Prostate gland (tissue), 2 donors: ENCODE measurements at regions not wholly inside any gene's neighbourhood (a gene's known extent, or its start where the extent isn't known, plus 50 kb on each side); places are given as distances from the start of the nearest gene placed in this dataset.

Source experiments
- CTCF ChIP-seq, 4 experiments: fragments of 200-600 bp in 2 of 4; fragments of 450-650 bp in 2 of 4; sonication (generic) in 2 of 4; IDR thresholded peaks; 1 replicate in 3 of 4; 2 replicates in 1 of 4; pipeline ENCODE4 v1.5.1; 2016 to 2019; ENCODE audit warnings: antibody characterized with exemption in 4 of 4, mild to moderate bottlenecking in 2 of 4, moderate library complexity in 2 of 4
- POLR2A ChIP-seq: fragments of 450-650 bp; IDR thresholded peaks from one replicate; pipeline ENCODE4 v1.6.1; 2016; ENCODE audit warnings: antibody characterized with exemption, mild to moderate bottlenecking

GRCh38 chr21:25313829-25314228 lies 293.5 kb downstream of the MRPL39 start:
- TF ChIP-seq CTCF (IDR thresholded peaks at IDR 0.05) (no peak), POLR2A (no peak)
